T-cell (primary cell): ENCODE measurements at regions not wholly inside any gene's neighbourhood (a gene's known extent, or its start where the extent isn't known, plus 50 kb on each side); places are given as distances from the start of the nearest gene placed in this dataset.

ENCODE experiments used
- ATAC-seq, 4 experiments: fragments of 200-7000 bp in 3 of 4; fragments of 150-1000 bp in 1 of 4; cut with Tn5 transposase; replicated peaks in 1 of 4; 1 replicate in 3 of 4; 2 replicates in 1 of 4; pipeline ENCODE4 v1.10.0; 2021; ENCODE audit warnings: moderate library complexity in 3 of 4, mild to moderate bottlenecking in 2 of 4, moderate number of reproducible peaks in 1 of 4
- CTCF ChIA-PET, 2 donors: fragments of 300-600 bp; sonication (Branson Sonifier 250); formaldehyde crosslinking; loops; one replicate each; lab custom pipeline; 2022; ENCODE audit warnings: antibody characterized with exemption in 2 of 2; lab: Charles Lee
- POLR2A ChIA-PET, 2 donors: fragments of 300-600 bp; sonication (Branson Sonifier 250); formaldehyde crosslinking; loops; one replicate each; lab custom pipeline; 2022; ENCODE audit warnings: antibody characterized with exemption in 2 of 2; lab: Charles Lee
- DNase-seq, 35 experiments: peaks; one replicate each; pipeline versions ENCODE4 v3.0.0 to v3.0.0-alpha.2; 2013 to 2023
- H3K27ac ChIP-seq: one replicate; pipeline ENCODE4 v1.5.1; 2013; ENCODE audit warnings: low read length
- H3K27me3 ChIP-seq, 2 experiments: replicated peaks in 1 of 2; 1 replicate in 1 of 2; 2 replicates in 1 of 2; pipeline versions ENCODE4 v1.6.1 to v1.7.0; 2013; ENCODE audit warnings: low read length in 1 of 2, mixed read lengths in 1 of 2; ENCODE audit not compliant: control insufficient read depth in 2 of 2, insufficient read depth in 2 of 2; ENCODE audit errors: extremely low read depth in 1 of 2
- H3K36me3 ChIP-seq, 2 donors: 1 replicate in 1 of 2; 2 replicates in 1 of 2; pipeline versions ENCODE4 v1.6.1 to v1.7.0; 2013; ENCODE audit warnings: low read length in 1 of 2; ENCODE audit not compliant: control insufficient read depth in 2 of 2, insufficient read depth in 1 of 2; ENCODE audit errors: extremely low read depth in 1 of 2
- H3K4me1 ChIP-seq, 2 experiments: 1 replicate in 1 of 2; 2 replicates in 1 of 2; pipeline versions ENCODE4 v1.6.1 to v1.7.0; 2013; ENCODE audit warnings: low read length in 2 of 2, mixed read lengths in 1 of 2; ENCODE audit not compliant: insufficient read depth in 2 of 2, control insufficient read depth in 1 of 2; ENCODE audit errors: extremely low read depth in 1 of 2
- H3K4me3 ChIP-seq, 2 donors: 1 replicate in 1 of 2; 2 replicates in 1 of 2; pipeline versions ENCODE4 v1.5.1 to v1.7.0; 2013; ENCODE audit warnings: mild to moderate bottlenecking in 2 of 2, low read length in 1 of 2, moderate library complexity in 1 of 2; ENCODE audit not compliant: control insufficient read depth in 1 of 2; ENCODE audit errors: extremely low read depth in 1 of 2
- H3K9me3 ChIP-seq: 2 replicates; pipeline ENCODE4 v1.7.0; 2013
- H3K27ac Mint-ChIP-seq, 2 donors: one replicate each; pipeline ENCODE4 v1.8.0; 2020 to 2021; ENCODE audit warnings: mild to moderate bottlenecking in 2 of 2, mixed read lengths in 2 of 2
- H3K27me3 Mint-ChIP-seq, 2 donors: one replicate each; pipeline ENCODE4 v1.8.0; 2021 to 2022; ENCODE audit warnings: mixed read lengths in 2 of 2
- H3K36me3 Mint-ChIP-seq: one replicate; pipeline ENCODE4 v1.8.0; 2021; ENCODE audit warnings: mixed read lengths
- H3K4me1 Mint-ChIP-seq, 3 donors: one replicate each; pipeline ENCODE4 v1.8.0; 2020 to 2022; ENCODE audit warnings: mixed read lengths in 3 of 3, mild to moderate bottlenecking in 1 of 3
- H3K4me3 Mint-ChIP-seq, 3 donors: one replicate each; pipeline ENCODE4 v1.8.0; 2020 to 2022; ENCODE audit warnings: mild to moderate bottlenecking in 3 of 3, mixed read lengths in 3 of 3, moderate library complexity in 3 of 3
- H3K9me3 Mint-ChIP-seq, 3 donors: one replicate each; pipeline ENCODE4 v1.8.0; 2020 to 2022; ENCODE audit warnings: mixed read lengths in 3 of 3
- WGBS: methylation state at CpG from one replicate; pipeline ENCODE4 v1.1.5; 2013; ENCODE audit warnings: missing lambda C conversion rate; ENCODE audit not compliant: insufficient coverage; 5-methylcytosine and 5-hydroxymethylcytosine counted together

GRCh38 chr9:82555031-82555430 is 507.9 kb downstream of the RASEF start:
- no CpG with 5 or more reads among the region's 1 CpG for WGBS
- H3K9me3 ChIP-seq: no peaks in the 10 kb centered on the region

GRCh38 chr9:82555431-82556051 is 507.4 kb downstream of the RASEF start:
- no peaks in the 10 kb centered on the region for H3K27me3 ChIP-seq
- H3K9me3 Mint-ChIP-seq: peaks cover 2 to 4% (median 3%) of the 10 kb centered on the region in 3 donors
- no peak overlapping the region for H3K4me3 ChIP-seq
- no peaks in the 10 kb centered on the region for H3K4me1 ChIP-seq
- H3K27me3 Mint-ChIP-seq: no peaks in the 10 kb centered on the region
- ATAC-seq (no peak), DNase-seq (no peak)
- no peak overlapping the region for H3K27ac Mint-ChIP-seq
- POLR2A ChIA-PET: no interaction called here
- WGBS: 55% methylated on average over 2 of the region's 7 CpGs
- no peak overlapping the region for H3K27ac ChIP-seq
- CTCF ChIA-PET: no interaction called here
- H3K36me3 ChIP-seq: no peaks in the 10 kb centered on the region
- no peaks in the 10 kb centered on the region for H3K4me1 Mint-ChIP-seq
- H3K9me3 ChIP-seq: no peaks in the 10 kb centered on the region
- H3K4me3 Mint-ChIP-seq: no peak overlapping the region
- H3K36me3 Mint-ChIP-seq: no peaks in the 10 kb centered on the region

More at GRCh38 chr9:82555031-82555430, 507.9 kb downstream of the RASEF start:
- no peaks in the 10 kb centered on the region for H3K4me1 ChIP-seq
- Mint-ChIP-seq H3K27me3 (no peaks in the 10 kb centered on the region), H3K9me3 (peaks cover 2 to 4% (median 3%) of the 10 kb centered on the region in 3 donors), H3K36me3 (no peaks in the 10 kb centered on the region), H3K27ac (no peak overlapping the region), H3K4me1 (no peaks in the 10 kb centered on the region), H3K4me3 (no peak overlapping the region)
- H3K27ac ChIP-seq: no peak overlapping the region
- ATAC-seq (no peak), DNase-seq (no peak)
- no peaks in the 10 kb centered on the region for H3K36me3 ChIP-seq
- ChIA-PET POLR2A (no interaction called here), CTCF (no interaction called here)
- no peaks in the 10 kb centered on the region for H3K27me3 ChIP-seq
- no peak overlapping the region for H3K4me3 ChIP-seq

- no peaks in the 10 kb centered on the region for H3K36me3 Mint-ChIP-seq
- Histone ChIP-seq H3K4me1 (no peaks in the 10 kb centered on the region), H3K9me3 (no peaks in the 10 kb centered on the region), H3K4me3 (no peak overlapping the region), H3K27me3 (no peaks in the 10 kb centered on the region), H3K27ac (no peak overlapping the region), H3K36me3 (no peaks in the 10 kb centered on the region)
- H3K4me3 Mint-ChIP-seq: no peak overlapping the region
- H3K27me3 Mint-ChIP-seq: no peaks in the 10 kb centered on the region
- H3K9me3 Mint-ChIP-seq: peaks cover 2 to 4% (median 3%) of the 10 kb centered on the region in 3 donors
- ATAC-seq: no peak
- WGBS: no CpG with 5 or more reads among the region's 1 CpG
- H3K4me1 Mint-ChIP-seq: no peaks in the 10 kb centered on the region
- no peak overlapping the region for H3K27ac Mint-ChIP-seq
- DNase-seq: no peak
- POLR2A ChIA-PET: no interaction called here
- CTCF ChIA-PET: interaction anchor here in 1 of 2 donors (0.6 kb wide), 1 partner anchor 1405 kb away, joined by 3 read pairs; no protein-coding TSS in a partner anchor
Measured at GRCh38 chr9:82558346-82558745, 504.6 kb downstream of the RASEF start.

GRCh38 chr9:82558855-82559630 is 503.9 kb downstream of the RASEF start:
- Histone ChIP-seq H3K9me3 (no peaks in the 10 kb centered on the region), H3K27me3 (no peaks in the 10 kb centered on the region), H3K36me3 (no peaks in the 10 kb centered on the region), H3K4me3 (no peak overlapping the region), H3K4me1 (no peaks in the 10 kb centered on the region), H3K27ac (no peak overlapping the region)
- H3K27me3 Mint-ChIP-seq: no peaks in the 10 kb centered on the region
- 79% methylated on average over 5 of the region's 9 CpGs for WGBS
- H3K36me3 Mint-ChIP-seq: no peaks in the 10 kb centered on the region
- DNase-seq (no peak), ATAC-seq (no peak)
- H3K4me3 Mint-ChIP-seq: no peak overlapping the region
- no peak overlapping the region for H3K27ac Mint-ChIP-seq
- ChIA-PET POLR2A (no interaction called here), CTCF (interaction anchor here in 1 of 2 donors (0.6 kb wide), 1 partner anchor 1406 kb away, joined by 3 read pairs; no protein-coding TSS in a partner anchor)
- peaks cover 2 to 4% (median 3%) of the 10 kb centered on the region in 3 donors for H3K9me3 Mint-ChIP-seq
- no peaks in the 10 kb centered on the region for H3K4me1 Mint-ChIP-seq

- H3K4me1 Mint-ChIP-seq: no peaks in the 10 kb centered on the region
- no peaks in the 10 kb centered on the region for H3K4me1 ChIP-seq
- CTCF ChIA-PET: no interaction called here
- peaks cover 0 to 3% (median 2%) of the 10 kb centered on the region in 3 donors for H3K9me3 Mint-ChIP-seq
- ATAC-seq (no peak), DNase-seq (no peak)
- no peak overlapping the region for H3K4me3 Mint-ChIP-seq
- H3K9me3 ChIP-seq: no peaks in the 10 kb centered on the region
- no peak overlapping the region for H3K27ac ChIP-seq
- no peaks in the 10 kb centered on the region for H3K27me3 ChIP-seq
- no peak overlapping the region for H3K4me3 ChIP-seq
- POLR2A ChIA-PET: no interaction called here
- no peaks in the 10 kb centered on the region for H3K36me3 Mint-ChIP-seq
- H3K36me3 ChIP-seq: no peaks in the 10 kb centered on the region
- H3K27ac Mint-ChIP-seq: no peak overlapping the region
- no CpG with 5 or more reads among the region's 1 CpG for WGBS
- no peaks in the 10 kb centered on the region for H3K27me3 Mint-ChIP-seq
Measured at GRCh38 chr9:82560036-82560435, 502.9 kb downstream of the RASEF start.

GRCh38 chr9:82560457-82560904 is 502.5 kb downstream of the RASEF start:
- no peaks in the 10 kb centered on the region for H3K36me3 Mint-ChIP-seq
- Histone ChIP-seq H3K36me3 (no peaks in the 10 kb centered on the region), H3K4me3 (no peak overlapping the region), H3K27ac (no peak overlapping the region), H3K27me3 (no peaks in the 10 kb centered on the region), H3K4me1 (no peaks in the 10 kb centered on the region), H3K9me3 (no peaks in the 10 kb centered on the region)
- H3K4me3 Mint-ChIP-seq: no peak overlapping the region
- WGBS: no CpG with 5 or more reads among the region's 9 CpGs
- ATAC-seq (no peak), DNase-seq (no peak)
- ChIA-PET POLR2A (no interaction called here), CTCF (no interaction called here)
- peaks cover 0 to 3% (median 2%) of the 10 kb centered on the region in 3 donors for H3K9me3 Mint-ChIP-seq
- no peaks in the 10 kb centered on the region for H3K4me1 Mint-ChIP-seq
- no peaks in the 10 kb centered on the region for H3K27me3 Mint-ChIP-seq
- no peak overlapping the region for H3K27ac Mint-ChIP-seq
